H9 (cell line): ENCODE measurements at regions not wholly inside any gene's neighbourhood (a gene's known extent, or its start where the extent isn't known, plus 50 kb on each side); places are given as distances from the start of the nearest gene placed in this dataset.

Experiments used
- DNase-seq: peaks from one replicate; pipeline ENCODE4 v3.0.0-alpha.2; 2017
- H2AFZ ChIP-seq: one replicate; pipeline ENCODE4 v1.6.1; 2013; ENCODE audit warnings: mild to moderate bottlenecking, low read length, control low read depth, moderate library complexity
- H2AK5ac ChIP-seq: 2 replicates; pipeline ENCODE4 v1.6.1; 2013; ENCODE audit warnings: low read length, control low read depth, mixed read lengths; ENCODE audit not compliant: insufficient read length
- H2BK120ac ChIP-seq: one replicate; pipeline ENCODE4 v1.6.1; 2013; ENCODE audit warnings: low read depth, mild to moderate bottlenecking, low read length, control low read depth, inconsistent platforms; ENCODE audit not compliant: poor library complexity, severe bottlenecking
- H2BK12ac ChIP-seq: 2 replicates; pipeline ENCODE4 v1.6.1; 2013; ENCODE audit warnings: low read length, control low read depth, mixed read lengths, low read depth; ENCODE audit not compliant: insufficient read length
- H2BK15ac ChIP-seq: 2 replicates; pipeline ENCODE4 v1.6.1; 2013; ENCODE audit warnings: low read depth, low read length, control low read depth
- H2BK20ac ChIP-seq: one replicate; pipeline ENCODE4 v1.6.1; 2013; ENCODE audit warnings: low read depth, mild to moderate bottlenecking, low read length, control low read depth, inconsistent platforms; ENCODE audit not compliant: poor library complexity, severe bottlenecking
- H2BK5ac ChIP-seq: 2 replicates; pipeline ENCODE4 v1.6.1; 2013; ENCODE audit warnings: low read length, control low read depth, mixed read lengths; ENCODE audit not compliant: insufficient read length
- H3K14ac ChIP-seq: 2 replicates; pipeline ENCODE4 v1.6.1; 2013; ENCODE audit warnings: low read length, control low read depth; ENCODE audit not compliant: insufficient read depth
- H3K18ac ChIP-seq: 2 replicates; pipeline ENCODE4 v1.6.1; 2013; ENCODE audit warnings: low read depth, mild to moderate bottlenecking, mixed read lengths, low read length, control low read depth; ENCODE audit not compliant: insufficient read length
- H3K23ac ChIP-seq: 2 replicates; pipeline ENCODE4 v1.6.1; 2013; ENCODE audit warnings: low read length, control low read depth, mixed read lengths, low read depth; ENCODE audit not compliant: insufficient read length
- H3K23me2 ChIP-seq: 2 replicates; pipeline ENCODE4 v1.6.1; 2013; ENCODE audit warnings: low read depth, mild to moderate bottlenecking, mixed read lengths, low read length, control low read depth; ENCODE audit not compliant: insufficient read length, poor library complexity, severe bottlenecking
- H3K27ac ChIP-seq: 2 replicates; pipeline ENCODE4 v1.5.1; 2013; ENCODE audit warnings: low read length, control low read depth, mixed read lengths, low read depth; ENCODE audit not compliant: insufficient read length
- H3K27me3 ChIP-seq: 2 replicates; pipeline ENCODE4 v1.6.1; 2013; ENCODE audit warnings: low read length, control low read depth, inconsistent platforms; ENCODE audit not compliant: insufficient read depth
- H3K4ac ChIP-seq: 2 replicates; pipeline ENCODE4 v1.6.1; 2013; ENCODE audit warnings: low read depth, mild to moderate bottlenecking, control low read depth, inconsistent platforms, low read length, moderate library complexity
- H3K4me1 ChIP-seq: 2 replicates; pipeline ENCODE4 v1.6.1; 2013; ENCODE audit warnings: low read length, control low read depth, inconsistent platforms; ENCODE audit not compliant: insufficient read depth
- H3K4me2 ChIP-seq: 2 replicates; pipeline ENCODE4 v1.6.1; 2013; ENCODE audit warnings: low read length, control low read depth, mixed read lengths; ENCODE audit not compliant: insufficient read length, insufficient read depth
- H3K56ac ChIP-seq: 2 replicates; pipeline ENCODE4 v1.6.1; 2013; ENCODE audit warnings: low read depth, mild to moderate bottlenecking, mixed read lengths, low read length, control low read depth; ENCODE audit not compliant: insufficient read length
- H3K79me1 ChIP-seq: 2 replicates; pipeline ENCODE4 v1.6.1; 2013; ENCODE audit warnings: low read depth, mild to moderate bottlenecking, moderate library complexity, low read length, control low read depth, inconsistent platforms; ENCODE audit not compliant: insufficient read depth, poor library complexity, severe bottlenecking
- H3K79me2 ChIP-seq: 2 replicates; pipeline ENCODE4 v1.6.1; 2013; ENCODE audit warnings: low read length, control low read depth, inconsistent platforms; ENCODE audit not compliant: insufficient read depth
- H3K9ac ChIP-seq: 2 replicates; pipeline ENCODE4 v1.6.1; 2013; ENCODE audit warnings: low read length, control low read depth, mixed read lengths; ENCODE audit not compliant: insufficient read length; ENCODE audit errors: extremely low read depth
- H3K9me3 ChIP-seq: one replicate; pipeline ENCODE4 v1.6.1; 2013; ENCODE audit warnings: low read depth, low read length, inconsistent platforms; ENCODE audit not compliant: control insufficient read depth
- H3T11ph ChIP-seq: one replicate; pipeline ENCODE4 v1.6.1; 2013; ENCODE audit warnings: mild to moderate bottlenecking, low read length, control low read depth, inconsistent platforms
- H4K20me1 ChIP-seq: one replicate; pipeline ENCODE4 v1.6.1; 2013; ENCODE audit not compliant: control insufficient read depth, insufficient read length, insufficient read depth
- H4K5ac ChIP-seq: 2 replicates; pipeline ENCODE4 v1.6.1; 2013; ENCODE audit warnings: low read depth, mild to moderate bottlenecking, mixed read lengths, low read length, control low read depth; ENCODE audit not compliant: insufficient read length
- H4K8ac ChIP-seq: replicated peaks from 2 replicates; pipeline ENCODE4 v1.6.1; 2013; ENCODE audit warnings: low read length, control low read depth, mixed read lengths, low read depth; ENCODE audit not compliant: insufficient read length
- H4K91ac ChIP-seq: 2 replicates; pipeline ENCODE4 v1.6.1; 2013; ENCODE audit warnings: low read depth, mild to moderate bottlenecking, moderate library complexity, mixed read lengths, low read length, control low read depth; ENCODE audit not compliant: insufficient read length
- H3K27ac Mint-ChIP-seq, 3 experiments: 2 replicates in 2 of 3; 3 replicates in 1 of 3; pipeline ENCODE4 v1.8.0; 2020 to 2021; ENCODE audit warnings: mixed read lengths in 3 of 3, mild to moderate bottlenecking in 1 of 3, moderate library complexity in 1 of 3
- H3K27me3 Mint-ChIP-seq: 2 replicates; pipeline ENCODE4 v1.8.0; 2021; ENCODE audit warnings: low read depth, mild to moderate bottlenecking, moderate library complexity, mixed read lengths
- H3K36me3 Mint-ChIP-seq, 3 experiments: 2 replicates in 2 of 3; 3 replicates in 1 of 3; pipeline ENCODE4 v1.8.0; 2020 to 2021; ENCODE audit warnings: low read depth in 3 of 3, mixed read lengths in 3 of 3; ENCODE audit not compliant: insufficient read depth in 1 of 3
- H3K4me1 Mint-ChIP-seq, 2 experiments: 2 replicates each; pipeline ENCODE4 v1.8.0; 2020; ENCODE audit warnings: mixed read lengths in 2 of 2
- H3K4me3 Mint-ChIP-seq, 2 experiments: 2 replicates in 1 of 2; 3 replicates in 1 of 2; pipeline ENCODE4 v1.8.0; 2020 to 2021; ENCODE audit warnings: mild to moderate bottlenecking in 2 of 2, mixed read lengths in 2 of 2, moderate library complexity in 1 of 2
- H3K9me3 Mint-ChIP-seq, 2 experiments: 2 replicates in 1 of 2; 3 replicates in 1 of 2; pipeline ENCODE4 v1.8.0; 2020; ENCODE audit warnings: mild to moderate bottlenecking in 2 of 2, mixed read lengths in 2 of 2, moderate library complexity in 1 of 2
- CTCF ChIP-seq: fragments of 200-600 bp; sonication (generic); conservative IDR thresholded peaks from 3 replicates; pipeline ENCODE4 v1.8.0; 2021; ENCODE audit warnings: antibody characterized with exemption, mild to moderate bottlenecking
- WGBS: extraction: QIAGEN DNeasy Blood & Tissue Kit; methylation state at CpG from one replicate; pipeline ENCODE4 v1.1.7; 2013; ENCODE audit warnings: missing lambda C conversion rate, low lambda C conversion rate, mixed read lengths; ENCODE audit not compliant: insufficient read length; ENCODE audit errors: extremely low coverage; 5-methylcytosine and 5-hydroxymethylcytosine counted together

- whole genome bisulfite sequencing = no CpG with 5 or more reads among the region's 3 CpGs
- no peak overlapping the region for H3K14ac ChIP-seq
- H4K8ac ChIP-seq = no peak overlapping the region
- H3K18ac ChIP-seq = no peak overlapping the region
- no peaks in the 10 kb centered on the region for H3K36me3 Mint-ChIP-seq
- no peaks in the 10 kb centered on the region for H3K79me1 ChIP-seq
- no peak overlapping the region for H4K5ac ChIP-seq
- no peak overlapping the region for H3K56ac ChIP-seq
- H2BK120ac ChIP-seq = no peak overlapping the region
- no peak overlapping the region for H3K23ac ChIP-seq
- H2BK12ac ChIP-seq = no peak overlapping the region
- no peaks in the 10 kb centered on the region for H3K27me3 Mint-ChIP-seq
- H3K9me3 Mint-ChIP-seq = no peaks in the 10 kb centered on the region
- H2AFZ ChIP-seq = no peak overlapping the region
- no peak for DNase-seq
- H3K27me3 ChIP-seq = no peaks in the 10 kb centered on the region
- no peak overlapping the region for H3K4me3 Mint-ChIP-seq
- no peak overlapping the region for H3K27ac Mint-ChIP-seq
- no peaks in the 10 kb centered on the region for H3K79me2 ChIP-seq
- no peak for TF ChIP-seq CTCF
- no peaks in the 10 kb centered on the region for H3K4me1 Mint-ChIP-seq
- H2AK5ac ChIP-seq = no peak overlapping the region
- H3K4ac ChIP-seq = no peak overlapping the region
- no peak overlapping the region for H3T11ph ChIP-seq
- no peak overlapping the region for H2BK15ac ChIP-seq
- H4K91ac ChIP-seq = no peak overlapping the region
- H3K23me2 ChIP-seq = no peaks in the 10 kb centered on the region
- H3K9ac ChIP-seq = no peak overlapping the region
- no peaks in the 10 kb centered on the region for H3K9me3 ChIP-seq
- H4K20me1 ChIP-seq = no peaks in the 10 kb centered on the region
- H2BK20ac ChIP-seq = no peak overlapping the region
- H3K4me2 ChIP-seq = no peak overlapping the region
- H3K27ac ChIP-seq = no peak overlapping the region
- H3K4me1 ChIP-seq = no peaks in the 10 kb centered on the region
- no peak overlapping the region for H2BK5ac ChIP-seq
Observed at GRCh38 chr1:193614275-193614674, 427.9 kb upstream of the B3GALT2 start.
